GM12864 (cell line): ENCODE measurements at regions not wholly inside any gene's neighbourhood (a gene's known extent, or its start where the extent isn't known, plus 50 kb on each side); places are given as distances from the start of the nearest gene placed in this dataset.

Experiments
- DNase-seq: peaks from one replicate; pipeline ENCODE4 v3.0.0-alpha.2; 2011; ENCODE audit warnings: low read depth
- H3K4me3 ChIP-seq: 2 replicates; pipeline ENCODE4 v1.5.1; 2011; ENCODE audit warnings: mild to moderate bottlenecking, low read depth, low read length, control low read depth
- CTCF ChIP-seq: IDR thresholded peaks from 2 replicates; pipeline ENCODE4 v1.5.1; 2011; ENCODE audit warnings: low read depth, mild to moderate bottlenecking, moderate library complexity, low read length, control low read depth, inconsistent platforms; ENCODE audit errors: missing control alignments

GRCh38 chr6:139623372-139623771 lies 248.9 kb upstream of the CITED2 start:
- DNase-seq, result no peak
- TF ChIP-seq CTCF, result no peak

DNA sequence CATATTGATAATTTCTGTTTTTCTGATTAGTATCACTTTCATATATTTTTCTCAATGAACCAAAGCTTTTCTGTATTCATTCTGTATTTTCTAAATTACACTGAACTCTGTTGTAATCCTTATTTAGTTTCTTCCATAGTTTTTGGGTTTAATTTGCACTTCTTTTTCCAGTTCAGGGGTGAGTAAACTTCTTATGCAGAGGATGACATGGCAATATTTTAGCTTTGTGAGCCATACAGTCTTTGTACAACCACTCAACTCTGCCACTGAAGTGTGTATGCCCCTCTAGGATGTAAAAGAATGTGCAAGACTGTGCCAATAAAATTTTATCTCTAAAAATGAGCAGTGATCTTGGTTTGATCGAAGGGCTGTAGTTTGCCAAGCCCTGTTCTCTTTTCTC lies 239.0 kb upstream of the CITED2 start:
- H3K4me3 ChIP-seq, result no peak overlapping the region
- TF ChIP-seq CTCF, result no peak
- DNase-seq, result no peak

More at GRCh38 chr6:139623372-139623771, 248.9 kb upstream of the CITED2 start:
- no peak overlapping the region for H3K4me3 ChIP-seq

GRCh38 chr6:139612135-139612465 lies 237.7 kb upstream of the CITED2 start:
- DNase-seq, result no peak

GRCh38 chr6:139611327-139612134 lies 237.1 kb upstream of the CITED2 start:
- DNase-seq, result no peak
- TF ChIP-seq CTCF, result no peak
- H3K4me3 ChIP-seq, result no peak overlapping the region

More at GRCh38 chr6:139612135-139612465, 237.7 kb upstream of the CITED2 start:
- TF ChIP-seq CTCF, result no peak
- no peak overlapping the region for H3K4me3 ChIP-seq

DNA sequence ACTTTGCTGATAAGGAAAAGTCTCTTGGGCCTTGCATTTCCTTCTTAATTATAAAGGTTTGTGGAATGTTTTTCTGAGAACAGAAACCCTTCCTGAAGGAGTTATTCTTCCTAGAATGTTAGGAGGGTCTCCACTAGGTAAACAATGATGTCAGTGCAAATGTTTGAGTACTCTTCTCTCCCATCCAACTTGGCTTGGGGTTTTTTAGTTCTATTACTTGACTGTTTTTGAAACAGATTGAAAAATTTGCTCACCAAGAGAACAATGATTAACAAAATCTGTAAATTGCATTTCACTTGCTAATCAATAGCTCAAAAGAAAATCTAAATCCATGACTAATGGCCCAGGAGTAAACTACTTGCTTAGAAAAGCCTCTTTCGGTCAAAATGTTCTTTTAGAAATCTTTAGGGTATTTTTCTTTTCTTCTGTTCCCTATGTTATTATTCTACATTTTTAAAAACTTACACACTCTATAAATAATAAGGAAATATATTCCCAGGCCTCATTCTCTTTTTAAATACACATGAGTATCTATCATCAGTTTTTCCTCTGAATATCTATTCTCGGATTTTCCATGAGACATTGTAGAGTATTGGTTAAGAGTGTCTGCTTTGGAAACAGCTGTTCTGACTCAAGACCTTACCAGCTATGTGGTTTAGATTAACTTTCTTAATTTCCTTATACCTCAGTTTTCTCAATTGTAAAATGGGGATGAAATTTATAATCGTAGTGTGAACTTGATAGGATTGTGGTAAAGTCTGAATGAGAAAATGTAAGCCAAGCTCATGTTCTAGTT lies 234.2 kb upstream of the CITED2 start:
- no peak overlapping the region for H3K4me3 ChIP-seq
- no peak for TF ChIP-seq CTCF
- no peak for DNase-seq

DNA sequence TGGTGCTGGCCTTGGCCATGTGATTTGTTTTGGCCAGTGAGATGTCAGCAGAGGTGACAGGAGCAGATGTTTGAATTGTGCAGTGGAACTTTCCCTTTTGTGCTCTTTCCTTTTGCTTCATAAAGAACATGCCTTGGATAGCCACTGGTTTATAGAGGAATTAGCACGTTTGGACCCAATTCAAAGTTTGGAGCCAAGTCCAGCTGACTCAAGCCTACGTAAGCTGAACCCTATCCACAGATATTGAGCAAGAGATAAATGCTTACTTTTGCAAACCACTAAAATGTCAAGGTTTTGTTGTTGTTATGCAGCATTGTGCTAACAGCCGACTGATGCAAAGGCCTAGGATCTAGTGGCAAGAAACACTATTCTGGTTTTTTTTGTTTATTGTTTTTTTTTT lies 230.9 kb upstream of the CITED2 start:
- TF ChIP-seq CTCF, result no peak
- H3K4me3 ChIP-seq, result no peak overlapping the region
- no peak for DNase-seq
